Stimulated activated CD8-positive, alpha-beta memory T cell treated with anti-CD3 and anti-CD28 coated beads, Interleukin-15, amount 100 ng/mL, for 48 hours (primary cell): ENCODE measurements at regions not wholly inside any gene's neighbourhood (a gene's known extent, or its start where the extent isn't known, plus 50 kb on each side); places are given as distances from the start of the nearest gene placed in this dataset.
"Not testable (repeated sequence)": the region's sequence is repeated elsewhere in the genome, so short reads cannot be mapped to it uniquely, and the experiment has no call there.

Experiments
- DNase-seq, 2 donors: peaks; one replicate each; pipeline ENCODE4 v3.0.0-alpha.2; 2020; ENCODE audit warnings: low read depth in 2 of 2

- DNase-seq: no peak
Observed at GRCh38 chr2:52308156-52308555, 1276.2 kb upstream of the NRXN1 start.

GRCh38 chr2:52294628-52295027 lies 1262.7 kb upstream of the NRXN1 start:
- DNase-seq: no peak

- DNase-seq: no peak
Observed at GRCh38 chr2:52292801-52293200, 1260.9 kb upstream of the NRXN1 start.

GRCh38 chr2:52289741-52290140 lies 1257.8 kb upstream of the NRXN1 start:
- DNase-seq: no peak

- DNase-seq: no peak
Observed at GRCh38 chr2:52288596-52288995, 1256.7 kb upstream of the NRXN1 start.

- DNase-seq: no peak
Observed at GRCh38 chr2:52269696-52270485, 1238.0 kb upstream of the NRXN1 start.

GRCh38 chr2:52264911-52265310 lies 1233.0 kb upstream of the NRXN1 start:
- DNase-seq: no peak

GRCh38 chr2:52264488-52264887 lies 1232.6 kb upstream of the NRXN1 start:
- DNase-seq: no peak

GRCh38 chr2:52260904-52261303 lies 1229.0 kb upstream of the NRXN1 start:
- no peak for DNase-seq

GRCh38 chr2:52258967-52259366 lies 1227.0 kb upstream of the NRXN1 start:
- DNase-seq: not testable (repeated sequence)

GRCh38 chr2:52258038-52258437 lies 1226.1 kb upstream of the NRXN1 start:
- no peak for DNase-seq

- DNase-seq: no peak
Observed at GRCh38 chr2:52253416-52253980, 1221.6 kb upstream of the NRXN1 start.

GRCh38 chr2:52238782-52239181 lies 1206.8 kb upstream of the NRXN1 start:
- no peak for DNase-seq

GRCh38 chr2:52222128-52222527 lies 1190.2 kb upstream of the NRXN1 start:
- no peak for DNase-seq

- DNase-seq: no peak
Observed at GRCh38 chr2:52220393-52220792, 1188.5 kb upstream of the NRXN1 start.

GRCh38 chr2:52210611-52211010 lies 1178.7 kb upstream of the NRXN1 start:
- no peak for DNase-seq

GRCh38 chr2:52210161-52210560 lies 1178.2 kb upstream of the NRXN1 start:
- no peak for DNase-seq

GRCh38 chr2:52194342-52194741 lies 1162.4 kb upstream of the NRXN1 start:
- no peak for DNase-seq

GRCh38 chr2:52193804-52194203 lies 1161.9 kb upstream of the NRXN1 start:
- DNase-seq: no peak

GRCh38 chr2:52192656-52193055 lies 1160.7 kb upstream of the NRXN1 start:
- no peak for DNase-seq

GRCh38 chr2:52181080-52181479 lies 1149.1 kb upstream of the NRXN1 start:
- DNase-seq: no peak

- no peak for DNase-seq
Observed at GRCh38 chr2:52178845-52179244, 1146.9 kb upstream of the NRXN1 start.

GRCh38 chr2:52145005-52145404 lies 1113.1 kb upstream of the NRXN1 start:
- DNase-seq: no peak

- DNase-seq: no peak
Observed at GRCh38 chr2:52144590-52144989, 1112.7 kb upstream of the NRXN1 start.
